ENCODE measurements at regions not wholly inside any gene's neighbourhood (a gene's known extent, or its start where the extent isn't known, plus 50 kb on each side); places are given as distances from the start of the nearest gene placed in this dataset.

DNA sequence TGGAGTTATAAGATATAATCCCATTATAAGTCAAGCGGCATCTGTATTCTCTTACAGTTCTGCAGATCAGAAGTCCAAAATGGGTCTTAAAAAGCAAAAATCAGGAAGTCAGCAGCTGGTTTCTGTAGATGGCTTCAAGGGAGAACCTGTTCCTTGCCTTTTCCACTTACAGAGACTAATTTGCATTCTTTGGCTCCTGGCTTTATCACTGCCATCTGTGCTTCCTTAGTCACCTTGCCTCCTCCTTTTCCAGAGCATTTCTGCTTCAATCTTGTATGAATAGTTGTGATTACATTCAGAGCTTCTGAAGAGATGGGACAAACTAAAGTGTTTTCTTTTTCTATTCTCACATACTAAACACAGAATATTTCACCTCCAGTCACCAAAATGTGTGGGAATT, 647.3 kb upstream of the GRAMD2B start:
- no peak for DNase-seq (ENCODE audit: low read depth in 1 of 2, low spot score in 2 of 2)
- H3K4me3 ChIP-seq, result no peak overlapping the region
- no peak overlapping the region for H3K27ac ChIP-seq
- no peaks in the 10 kb centered on the region for H3K4me1 ChIP-seq (replicated peaks)
- H3K27me3 ChIP-seq (replicated peaks), result no peaks in the 10 kb centered on the region
- H3K36me3 ChIP-seq, result no peaks in the 10 kb centered on the region
- no peaks in the 10 kb centered on the region for H3K9me3 ChIP-seq (replicated peaks)

DNA sequence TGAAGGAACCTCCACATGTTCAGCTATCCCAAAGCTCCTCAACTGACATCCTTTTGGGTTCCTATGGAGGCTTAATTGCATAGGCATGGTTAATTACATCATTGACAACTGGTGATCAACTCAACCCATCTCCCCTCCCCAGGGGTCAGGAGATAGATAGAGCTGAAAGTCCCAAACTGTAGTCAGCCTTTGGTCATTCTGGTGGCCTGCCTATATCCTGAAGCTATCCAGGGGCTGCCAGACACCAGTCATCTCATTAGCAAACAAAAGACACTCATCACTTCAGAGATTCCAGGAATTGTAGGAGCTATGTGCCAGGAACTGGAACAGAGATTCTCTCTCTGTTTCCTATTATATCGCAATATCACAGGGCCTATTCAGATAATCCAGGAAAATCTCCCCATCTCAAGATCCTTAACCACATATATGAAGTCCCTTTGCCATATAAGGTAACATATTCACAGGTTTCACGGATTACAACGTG, 646.5 kb upstream of the GRAMD2B start:
- Histone ChIP-seq H3K36me3 (no peaks in the 10 kb centered on the region), H3K27me3 (replicated peaks) (no peaks in the 10 kb centered on the region), H3K27ac (no peak overlapping the region), H3K9me3 (replicated peaks) (no peaks in the 10 kb centered on the region), H3K4me1 (replicated peaks) (no peaks in the 10 kb centered on the region), H3K4me3 (no peak overlapping the region)
- DNase-seq (ENCODE audit: low read depth in 1 of 2, low spot score in 2 of 2), result no peak

DNA sequence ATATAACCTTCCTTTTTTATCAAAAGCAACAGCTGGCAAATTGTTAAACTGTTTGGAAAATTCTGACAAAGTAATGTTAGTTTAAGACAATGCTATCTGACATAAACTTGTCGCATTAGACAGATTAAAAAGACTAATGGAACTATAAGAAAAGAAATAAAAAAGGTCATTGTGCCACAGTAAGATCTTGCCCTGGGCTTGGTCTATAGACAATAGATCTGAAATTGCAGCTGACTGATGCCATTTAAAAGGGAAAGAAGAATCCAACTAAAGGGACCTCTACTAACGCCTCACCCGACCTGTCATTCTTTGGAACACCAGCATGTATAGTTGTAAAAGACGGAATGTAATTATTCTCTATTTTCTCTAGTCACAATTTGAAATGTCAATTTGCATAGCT, 644.4 kb upstream of the GRAMD2B start:
- Histone ChIP-seq H3K4me3 (no peak overlapping the region), H3K9me3 (replicated peaks) (no peaks in the 10 kb centered on the region), H3K4me1 (replicated peaks) (no peaks in the 10 kb centered on the region), H3K36me3 (no peaks in the 10 kb centered on the region), H3K27ac (no peak overlapping the region), H3K27me3 (replicated peaks) (no peaks in the 10 kb centered on the region)
- DNase-seq (ENCODE audit: low read depth in 1 of 2, low spot score in 2 of 2), result no peak

DNA sequence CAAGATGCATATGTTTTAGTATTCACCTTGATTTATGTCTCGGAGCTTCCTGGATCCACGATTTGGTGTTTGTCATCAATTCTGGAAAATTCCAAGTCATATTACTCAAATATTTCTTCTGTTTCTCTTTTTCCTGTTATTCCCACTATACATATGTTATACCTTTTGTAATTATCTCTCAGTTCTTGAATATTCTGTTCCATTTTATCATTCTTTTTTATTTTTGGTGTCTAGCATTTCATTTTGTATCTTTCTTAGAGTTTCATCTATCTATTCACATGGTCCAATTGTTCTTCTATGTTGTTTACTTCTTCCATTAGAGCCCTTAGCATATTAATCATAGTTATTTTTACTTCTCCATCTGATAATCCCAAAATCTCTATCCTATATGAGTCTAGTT, 637.8 kb upstream of the GRAMD2B start:
- no peak for DNase-seq (ENCODE audit: low read depth in 1 of 2, low spot score in 2 of 2)
- Histone ChIP-seq H3K27me3 (replicated peaks) (no peaks in the 10 kb centered on the region), H3K36me3 (no peaks in the 10 kb centered on the region), H3K4me3 (no peak overlapping the region), H3K27ac (no peak overlapping the region), H3K4me1 (replicated peaks) (no peaks in the 10 kb centered on the region), H3K9me3 (replicated peaks) (no peaks in the 10 kb centered on the region; the same call in 1 of the 2 replicates)

DNA sequence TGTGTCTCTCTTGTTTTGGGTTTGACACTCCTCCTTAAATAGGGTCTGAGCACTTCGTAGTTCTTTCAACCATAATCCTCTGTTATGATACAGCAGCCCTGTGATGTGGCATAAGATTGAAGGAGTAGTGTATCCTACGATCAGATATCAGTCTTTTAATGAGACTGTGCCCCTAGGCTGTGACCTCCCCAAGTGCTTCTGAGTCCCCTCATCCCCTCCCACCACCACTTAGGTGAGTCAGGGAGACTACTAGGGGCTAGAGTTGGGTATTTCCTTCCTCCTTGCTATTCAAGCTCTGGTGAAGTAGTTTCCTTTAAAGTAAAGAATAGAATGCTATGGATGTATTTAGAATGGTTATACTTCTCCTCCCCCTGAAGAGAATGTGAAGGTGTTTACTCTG, 637.2 kb upstream of the GRAMD2B start:
- Histone ChIP-seq H3K9me3 (replicated peaks) (no peaks in the 10 kb centered on the region; the same call in 1 of the 2 replicates), H3K27me3 (replicated peaks) (no peaks in the 10 kb centered on the region), H3K4me3 (no peak overlapping the region), H3K4me1 (replicated peaks) (no peaks in the 10 kb centered on the region), H3K36me3 (no peaks in the 10 kb centered on the region), H3K27ac (no peak overlapping the region)
- DNase-seq (ENCODE audit: low read depth in 1 of 2, low spot score in 2 of 2), result no peak

DNA sequence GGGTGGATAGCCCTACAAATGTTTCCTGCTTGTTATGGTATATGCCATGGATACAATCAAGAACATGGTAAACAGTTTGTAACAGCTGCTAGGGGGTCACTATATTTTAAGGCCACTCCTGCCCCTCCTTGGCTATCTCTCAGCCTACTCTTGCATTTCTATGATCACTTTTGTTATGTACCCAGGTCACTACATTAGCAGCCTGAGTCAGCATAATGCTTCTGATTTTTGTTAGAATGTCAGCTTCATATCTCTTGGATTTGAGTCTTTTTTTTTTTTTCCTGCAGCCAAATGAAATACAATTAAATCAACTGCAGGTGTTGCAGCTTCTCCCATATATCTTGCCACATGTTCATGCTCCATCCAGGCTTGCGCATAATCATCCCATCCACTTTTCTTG, 629.7 kb upstream of the GRAMD2B start:
- Histone ChIP-seq H3K27ac (no peak overlapping the region), H3K4me1 (replicated peaks) (no peaks in the 10 kb centered on the region), H3K36me3 (no peaks in the 10 kb centered on the region), H3K27me3 (replicated peaks) (no peaks in the 10 kb centered on the region), H3K9me3 (replicated peaks) (0 out of 2 replicates have a peak, but pooled peaks cover 3% of the 10 kb centered on the region), H3K4me3 (no peak overlapping the region)
- DNase-seq (ENCODE audit: low read depth in 1 of 2, low spot score in 2 of 2), result no peak

DNA sequence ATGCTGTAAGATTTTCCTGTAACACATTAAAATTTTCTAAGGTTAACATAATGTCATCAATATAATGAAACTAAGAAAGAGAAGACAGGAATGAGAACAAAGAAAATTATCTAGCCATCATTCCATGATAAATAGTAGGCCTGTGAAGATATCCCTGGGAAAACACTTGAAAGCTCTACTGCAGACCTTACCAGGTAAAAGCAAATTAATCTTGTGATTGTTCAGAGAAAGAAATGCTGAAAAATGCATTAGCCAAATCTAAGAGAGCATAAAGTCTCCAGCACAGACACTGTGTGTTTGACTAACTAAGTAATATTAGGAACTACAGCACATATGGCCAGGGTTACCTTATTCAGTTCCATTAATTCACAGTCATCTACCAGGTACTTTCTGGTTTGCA, 628.3 kb upstream of the GRAMD2B start:
- Histone ChIP-seq H3K27me3 (replicated peaks) (no peaks in the 10 kb centered on the region), H3K4me3 (no peak overlapping the region), H3K9me3 (replicated peaks) (0 out of 2 replicates have a peak, but pooled peaks cover 3% of the 10 kb centered on the region), H3K36me3 (no peaks in the 10 kb centered on the region), H3K4me1 (replicated peaks) (no peaks in the 10 kb centered on the region), H3K27ac (no peak overlapping the region)
- no peak for DNase-seq (ENCODE audit: low read depth in 1 of 2, low spot score in 2 of 2)

DNA sequence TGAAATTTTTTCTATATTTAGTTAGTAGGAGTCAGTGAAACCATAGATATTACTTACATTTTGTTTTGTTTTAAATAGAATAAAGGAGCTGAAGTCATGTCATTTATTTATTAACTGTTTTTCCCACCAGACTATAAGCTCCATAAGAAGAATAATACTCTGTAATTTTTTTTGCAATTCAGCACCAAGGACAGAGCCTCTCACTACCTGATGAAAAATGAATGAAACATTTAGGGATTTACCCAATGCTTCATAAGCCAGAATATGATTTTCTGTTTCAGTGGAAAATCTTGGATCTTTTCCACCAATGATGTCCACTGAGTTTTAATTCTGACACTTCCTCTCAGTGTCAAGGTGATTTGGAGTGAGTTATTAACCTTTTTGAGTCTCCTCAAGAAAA, 624.9 kb upstream of the GRAMD2B start:
- Histone ChIP-seq H3K36me3 (no peaks in the 10 kb centered on the region), H3K27me3 (replicated peaks) (no peaks in the 10 kb centered on the region), H3K4me3 (no peak overlapping the region), H3K27ac (no peak overlapping the region), H3K4me1 (replicated peaks) (no peaks in the 10 kb centered on the region), H3K9me3 (replicated peaks) (0 out of 2 replicates have a peak, but pooled peaks cover 3% of the 10 kb centered on the region)
- DNase-seq (ENCODE audit: low read depth in 1 of 2, low spot score in 2 of 2), result peak in 1 of 2 experiments; percentile 34

DNA sequence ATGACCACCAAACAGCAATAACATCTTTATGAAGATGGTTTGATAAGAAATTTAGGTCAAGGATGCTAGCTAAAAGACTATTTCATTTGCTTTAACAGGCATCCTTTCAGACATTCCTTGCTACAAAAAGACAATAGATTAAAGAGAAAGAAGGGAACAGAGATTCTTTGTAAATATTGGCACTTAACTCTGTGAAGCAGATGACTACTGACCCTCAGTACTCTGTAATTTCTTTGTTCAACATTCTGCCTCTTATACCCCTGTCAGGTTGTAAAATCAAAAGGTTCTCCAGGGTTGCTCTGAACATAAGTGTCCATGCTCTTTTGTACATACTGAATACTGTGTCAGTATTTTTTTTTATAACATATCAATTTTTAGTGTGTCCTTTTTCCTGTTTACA, 610.6 kb upstream of the GRAMD2B start:
- no peak overlapping the region for H3K27ac ChIP-seq
- no peaks in the 10 kb centered on the region for H3K36me3 ChIP-seq
- no peaks in the 10 kb centered on the region for H3K4me1 ChIP-seq (replicated peaks)
- no peaks in the 10 kb centered on the region for H3K9me3 ChIP-seq (replicated peaks)
- H3K4me3 ChIP-seq, result no peak overlapping the region
- DNase-seq (ENCODE audit: low read depth in 1 of 2, low spot score in 2 of 2), result no peak
- no peaks in the 10 kb centered on the region for H3K27me3 ChIP-seq (replicated peaks)

DNA sequence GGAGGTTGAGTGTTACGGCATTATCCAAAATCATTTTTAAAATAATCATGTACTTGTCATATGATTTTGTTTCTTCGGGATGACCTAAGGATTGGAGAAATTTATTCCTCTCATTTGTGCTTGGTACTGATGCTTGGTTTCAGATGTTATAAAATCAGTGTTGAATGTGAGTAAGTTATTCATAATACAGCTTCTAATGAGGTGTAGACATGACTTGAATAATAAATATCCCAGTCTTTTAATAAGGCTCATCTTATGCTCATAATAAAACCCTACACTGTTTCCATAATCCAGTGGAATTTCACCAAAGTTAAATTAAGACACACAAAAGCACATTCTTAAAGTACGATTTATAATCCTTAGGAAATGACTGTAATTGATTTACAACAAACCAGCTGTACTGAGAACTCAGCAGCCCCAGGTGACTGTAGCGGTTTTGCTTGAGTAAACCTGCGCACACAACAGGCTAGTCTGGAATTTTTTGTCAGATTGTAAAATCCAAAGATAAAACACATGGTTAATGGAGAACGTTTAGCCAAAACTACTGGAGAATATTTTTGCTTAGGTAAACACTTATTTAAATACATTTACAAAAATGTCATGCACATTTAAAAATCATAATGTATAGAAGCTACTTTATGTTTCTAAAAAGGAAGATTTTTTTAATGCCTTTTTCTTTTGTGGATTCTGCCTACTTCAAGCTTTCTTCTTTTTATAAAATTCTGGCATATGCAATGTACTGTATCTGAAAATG, 609.8 kb upstream of the GRAMD2B start:
- no peak overlapping the region for H3K27ac ChIP-seq
- no peaks in the 10 kb centered on the region for H3K4me1 ChIP-seq (replicated peaks)
- H3K36me3 ChIP-seq, result no peaks in the 10 kb centered on the region
- no peaks in the 10 kb centered on the region for H3K27me3 ChIP-seq (replicated peaks)
- no peaks in the 10 kb centered on the region for H3K9me3 ChIP-seq (replicated peaks)
- no peak for DNase-seq (ENCODE audit: low read depth in 1 of 2, low spot score in 2 of 2)
- H3K4me3 ChIP-seq, result no peak overlapping the region

DNA sequence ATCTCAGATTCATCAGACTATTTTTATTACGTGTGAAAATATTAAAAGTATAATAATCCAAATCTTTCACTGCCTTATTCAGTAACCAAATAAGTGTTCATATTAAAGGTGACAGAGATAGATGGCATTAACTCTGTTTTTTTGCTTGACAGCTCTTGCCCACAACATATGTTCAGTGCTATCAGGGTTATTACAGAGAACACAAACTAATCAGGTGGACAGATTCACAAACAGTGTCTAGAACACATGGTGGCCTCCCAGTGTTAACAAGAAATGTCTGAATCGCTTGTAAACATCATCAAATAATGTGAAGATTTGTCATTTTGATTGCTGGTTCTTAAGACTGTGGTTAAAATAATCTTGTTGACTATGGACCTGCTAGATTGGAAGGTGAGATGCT, 609.1 kb upstream of the GRAMD2B start:
- Histone ChIP-seq H3K27ac (no peak overlapping the region), H3K4me1 (replicated peaks) (no peaks in the 10 kb centered on the region), H3K36me3 (no peaks in the 10 kb centered on the region), H3K4me3 (no peak overlapping the region), H3K27me3 (replicated peaks) (no peaks in the 10 kb centered on the region), H3K9me3 (replicated peaks) (no peaks in the 10 kb centered on the region)
- DNase-seq (ENCODE audit: low read depth in 1 of 2, low spot score in 2 of 2), result no peak

DNA sequence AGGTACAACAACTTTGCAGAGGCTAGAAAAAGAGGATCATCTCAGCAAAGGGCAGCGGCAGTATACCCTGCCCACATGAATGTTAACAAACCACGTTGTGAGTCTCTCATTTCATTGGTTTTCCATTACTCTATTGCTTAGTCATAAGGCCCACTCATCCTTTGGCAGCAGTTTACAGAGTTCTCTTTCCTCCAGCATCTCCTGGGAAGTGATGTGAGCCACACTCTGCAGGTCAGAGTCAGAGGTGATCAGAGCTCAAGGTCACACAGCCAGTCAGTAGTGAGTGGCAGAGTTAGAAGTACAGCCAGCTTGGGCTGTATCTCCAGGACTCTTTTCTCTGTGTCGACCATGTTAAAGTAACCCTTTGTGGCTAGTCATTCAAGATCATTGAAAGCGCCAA, 599.6 kb upstream of the GRAMD2B start:
- Histone ChIP-seq H3K4me3 (no peak overlapping the region), H3K27me3 (replicated peaks) (no peaks in the 10 kb centered on the region), H3K4me1 (replicated peaks) (no peaks in the 10 kb centered on the region), H3K27ac (no peak overlapping the region), H3K9me3 (replicated peaks) (no peaks in the 10 kb centered on the region; the same call in 1 of the 2 replicates), H3K36me3 (no peaks in the 10 kb centered on the region)
- DNase-seq (ENCODE audit: low read depth in 1 of 2, low spot score in 2 of 2), result no peak

DNA sequence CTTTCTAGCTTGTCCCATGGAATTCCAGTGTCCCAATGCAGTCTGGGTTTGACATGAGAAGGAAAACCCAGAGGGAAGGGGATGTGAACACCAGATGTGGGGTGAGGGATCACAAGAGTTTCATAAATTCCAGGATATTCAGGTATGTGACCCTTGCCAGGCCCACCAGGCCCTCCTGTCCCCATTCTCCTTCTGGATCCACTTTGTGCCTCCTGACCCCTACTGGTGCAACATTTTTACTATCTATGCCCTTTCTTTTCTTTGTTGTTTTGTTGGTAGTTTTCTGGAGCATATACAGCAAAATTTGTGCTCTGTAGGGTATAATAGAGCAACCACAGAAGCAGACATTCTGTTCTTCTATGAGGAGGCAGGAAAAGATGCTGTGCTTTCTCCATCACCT, 597.0 kb upstream of the GRAMD2B start:
- Histone ChIP-seq H3K27ac (no peak overlapping the region), H3K36me3 (no peaks in the 10 kb centered on the region), H3K9me3 (replicated peaks) (no peaks in the 10 kb centered on the region; the same call in 1 of the 2 replicates), H3K4me3 (no peak overlapping the region), H3K27me3 (replicated peaks) (no peaks in the 10 kb centered on the region), H3K4me1 (replicated peaks) (no peaks in the 10 kb centered on the region)
- no peak for DNase-seq (ENCODE audit: low read depth in 1 of 2, low spot score in 2 of 2)

DNA sequence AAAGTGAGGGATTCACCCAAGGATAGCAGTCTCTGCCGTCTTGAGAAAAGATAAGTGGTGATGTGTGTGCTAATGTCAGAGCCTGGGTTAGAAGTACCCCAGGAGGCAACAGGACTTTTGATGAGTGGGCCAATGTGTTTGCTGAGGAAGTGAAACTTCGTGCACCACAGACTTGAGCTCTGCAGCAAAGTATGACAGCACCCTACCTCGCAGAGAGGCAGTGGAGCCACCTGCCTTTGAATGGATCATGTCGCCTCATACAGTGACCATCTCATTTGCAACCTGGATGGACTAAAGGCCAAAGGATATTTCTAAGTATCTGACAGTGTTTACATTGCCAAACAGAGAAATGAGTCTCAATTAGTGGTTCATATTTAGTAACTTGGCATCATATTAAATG, 593.9 kb upstream of the GRAMD2B start:
- no peak overlapping the region for H3K27ac ChIP-seq
- no peaks in the 10 kb centered on the region for H3K27me3 ChIP-seq (replicated peaks)
- no peak for DNase-seq (ENCODE audit: low read depth in 1 of 2, low spot score in 2 of 2)
- H3K4me3 ChIP-seq, result no peak overlapping the region
- H3K4me1 ChIP-seq (replicated peaks), result no peaks in the 10 kb centered on the region
- H3K36me3 ChIP-seq, result no peaks in the 10 kb centered on the region
- H3K9me3 ChIP-seq (replicated peaks), result no peaks in the 10 kb centered on the region

DNA sequence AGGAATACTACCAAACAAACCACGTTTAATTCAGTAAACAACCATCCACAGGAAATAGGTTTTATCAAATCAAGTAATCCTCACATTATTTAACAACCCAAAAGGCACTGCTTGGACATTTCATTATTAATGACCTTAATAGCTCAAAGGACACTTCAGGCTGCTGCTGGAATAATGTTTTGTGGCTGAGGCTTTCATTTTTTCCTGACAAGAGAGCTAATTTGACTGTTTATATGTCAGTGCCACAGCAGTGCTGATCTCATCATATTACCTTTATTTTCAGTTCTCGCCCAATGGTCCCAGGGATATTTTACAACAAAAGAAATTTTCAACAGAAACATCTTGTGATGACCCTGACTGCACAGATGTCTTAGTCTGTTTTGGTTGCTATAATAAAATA, 589.8 kb upstream of the GRAMD2B start:
- no peak overlapping the region for H3K27ac ChIP-seq
- H3K36me3 ChIP-seq, result no peaks in the 10 kb centered on the region
- DNase-seq (ENCODE audit: low read depth in 1 of 2, low spot score in 2 of 2), result no peak
- no peaks in the 10 kb centered on the region for H3K4me1 ChIP-seq (replicated peaks)
- no peaks in the 10 kb centered on the region for H3K27me3 ChIP-seq (replicated peaks)
- H3K4me3 ChIP-seq, result no peak overlapping the region
- H3K9me3 ChIP-seq (replicated peaks), result no peaks in the 10 kb centered on the region

Measured in SJSA1 (cell line).